ENCODE measurements at regions not wholly inside any gene's neighbourhood (a gene's known extent, or its start where the extent isn't known, plus 50 kb on each side); places are given as distances from the start of the nearest gene placed in this dataset.

GRCh38 chr2:128632501-128632800 is 313.8 kb upstream of the HS6ST1 start:
- DNase-seq (ENCODE audit: low spot score): no peak

DNA sequence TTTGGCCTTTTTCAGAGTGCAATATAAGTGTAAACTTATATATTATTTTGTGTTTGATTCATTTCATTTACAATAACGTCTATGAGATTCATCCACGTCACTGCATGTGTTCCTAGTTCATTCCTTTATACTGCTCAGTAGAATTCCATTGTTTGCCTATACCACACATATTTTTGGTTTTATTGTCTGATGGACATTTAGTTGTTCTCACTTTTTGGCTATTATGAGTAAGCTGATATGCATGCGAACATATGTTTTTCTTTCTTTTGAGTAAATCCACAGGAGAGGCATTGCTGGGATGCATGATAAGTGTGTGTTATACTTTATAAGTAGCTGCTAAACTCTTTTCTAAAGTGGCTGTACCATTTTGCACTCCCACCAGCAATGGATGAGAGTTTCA is 314.8 kb upstream of the HS6ST1 start:
- DNase-seq (ENCODE audit: low spot score): no peak

- no peak for DNase-seq (ENCODE audit: low spot score)
These were observed 316.8 kb upstream of the HS6ST1 start for GRCh38 chr2:128635361-128635900.

DNA sequence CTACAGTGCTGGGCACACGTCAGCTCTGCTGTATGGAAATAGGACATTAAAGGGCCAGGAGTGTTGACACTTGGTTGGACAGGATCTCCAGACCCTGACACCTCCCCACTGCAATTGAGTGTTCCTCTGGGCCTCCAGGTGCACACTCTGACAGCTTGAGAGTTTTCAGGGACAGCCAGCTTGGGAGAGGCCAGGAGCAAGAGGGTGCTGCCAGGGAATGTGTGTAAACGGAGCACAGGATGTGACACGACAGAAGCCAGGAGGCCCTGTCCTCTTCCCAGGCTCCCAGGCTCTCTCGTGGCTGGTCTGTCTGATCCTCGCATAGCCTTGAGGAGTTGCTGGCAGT is 318.1 kb upstream of the HS6ST1 start:
- no peak for DNase-seq (ENCODE audit: low spot score)

- no peak for DNase-seq (ENCODE audit: low spot score)
These were observed 318.9 kb upstream of the HS6ST1 start for GRCh38 chr2:128637481-128638155.

- DNase-seq (ENCODE audit: low spot score): no peak
These were observed 319.9 kb upstream of the HS6ST1 start for GRCh38 chr2:128638341-128639119.

DNA sequence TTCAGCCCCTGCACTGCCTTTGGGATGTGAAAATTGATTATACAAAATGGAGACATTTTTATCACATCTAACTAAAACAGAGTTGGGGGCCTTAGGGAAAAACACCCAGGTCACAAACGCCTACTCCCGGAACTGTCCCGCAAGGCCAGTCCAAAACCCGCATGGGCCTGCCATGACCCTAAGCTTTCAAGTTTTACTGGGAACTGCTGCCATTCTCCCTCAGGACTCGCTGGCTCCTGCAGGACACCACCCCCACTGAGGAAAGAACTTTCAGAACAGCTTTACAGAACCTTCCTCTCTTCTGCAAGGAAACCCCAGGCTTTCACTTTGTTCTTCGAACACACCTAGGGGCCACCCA is 320.4 kb upstream of the HS6ST1 start:
- no peak for DNase-seq (ENCODE audit: low spot score)

- DNase-seq (ENCODE audit: low spot score): no peak
These were observed 321.0 kb upstream of the HS6ST1 start for GRCh38 chr2:128639693-128640092.

DNA sequence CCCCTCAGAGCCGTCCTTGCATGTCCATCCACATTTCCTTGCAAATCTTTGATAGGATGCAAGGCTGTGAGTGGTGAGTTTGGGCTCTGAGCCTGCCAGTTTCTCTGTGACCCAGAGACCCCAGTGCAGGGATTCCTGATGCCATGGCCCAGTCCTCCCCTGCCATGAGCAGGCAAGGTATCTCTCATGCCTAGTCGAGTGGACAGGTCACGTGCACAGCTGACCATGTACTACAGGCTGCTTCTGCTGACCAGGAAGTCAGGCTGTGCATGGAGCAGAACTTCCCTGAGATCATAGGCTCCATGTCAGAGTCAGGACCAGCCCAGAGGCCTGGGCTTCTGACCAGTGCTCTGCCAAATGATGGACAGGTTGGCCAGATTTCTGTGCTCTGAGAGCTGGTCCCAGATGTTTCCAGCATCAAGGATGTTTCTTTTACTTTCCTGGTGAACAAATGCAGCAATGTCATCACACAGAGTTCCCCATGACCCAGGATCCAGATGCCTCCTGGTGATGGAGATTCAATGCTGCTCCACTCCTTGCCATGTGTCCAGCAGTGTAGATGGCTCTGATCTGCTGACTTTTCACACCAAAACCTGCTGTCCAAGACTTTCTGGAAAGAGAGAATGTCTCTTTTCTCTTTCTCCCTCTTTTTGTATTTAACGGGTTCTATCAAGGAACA is 321.6 kb upstream of the HS6ST1 start:
- no peak for DNase-seq (ENCODE audit: low spot score)

GRCh38 chr2:128640845-128641360 is 322.2 kb upstream of the HS6ST1 start:
- DNase-seq (ENCODE audit: low spot score): no peak

- DNase-seq (ENCODE audit: low spot score): no peak
These were observed 322.9 kb upstream of the HS6ST1 start for GRCh38 chr2:128641421-128642080.

- DNase-seq (ENCODE audit: low spot score): no peak
These were observed 323.6 kb upstream of the HS6ST1 start for GRCh38 chr2:128642316-128642715.

GRCh38 chr2:128642821-128643220 is 324.2 kb upstream of the HS6ST1 start:
- DNase-seq (ENCODE audit: low spot score): no peak

- DNase-seq (ENCODE audit: low spot score): no peak
These were observed 324.8 kb upstream of the HS6ST1 start for GRCh38 chr2:128643221-128644065.

DNA sequence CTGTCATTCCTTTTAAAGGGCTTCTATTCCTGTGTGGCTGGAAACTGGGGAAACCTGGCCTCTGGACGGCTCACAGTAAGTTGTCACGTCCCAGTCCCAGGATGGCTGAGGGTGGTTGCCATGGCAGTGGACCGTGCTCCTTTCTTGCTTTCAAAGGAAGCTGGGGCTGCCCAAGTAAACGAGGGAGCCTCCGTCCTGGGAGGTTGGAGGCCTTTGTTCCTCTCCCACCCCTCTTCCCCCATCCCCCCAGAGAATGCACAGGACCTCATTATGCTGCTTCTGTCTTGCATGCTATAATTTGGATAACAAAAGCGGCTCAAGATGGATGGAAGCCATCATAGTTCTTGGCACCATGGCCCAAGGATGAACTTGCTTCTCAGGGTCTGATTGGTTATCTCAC is 325.5 kb upstream of the HS6ST1 start:
- no peak for DNase-seq (ENCODE audit: low spot score)

DNA sequence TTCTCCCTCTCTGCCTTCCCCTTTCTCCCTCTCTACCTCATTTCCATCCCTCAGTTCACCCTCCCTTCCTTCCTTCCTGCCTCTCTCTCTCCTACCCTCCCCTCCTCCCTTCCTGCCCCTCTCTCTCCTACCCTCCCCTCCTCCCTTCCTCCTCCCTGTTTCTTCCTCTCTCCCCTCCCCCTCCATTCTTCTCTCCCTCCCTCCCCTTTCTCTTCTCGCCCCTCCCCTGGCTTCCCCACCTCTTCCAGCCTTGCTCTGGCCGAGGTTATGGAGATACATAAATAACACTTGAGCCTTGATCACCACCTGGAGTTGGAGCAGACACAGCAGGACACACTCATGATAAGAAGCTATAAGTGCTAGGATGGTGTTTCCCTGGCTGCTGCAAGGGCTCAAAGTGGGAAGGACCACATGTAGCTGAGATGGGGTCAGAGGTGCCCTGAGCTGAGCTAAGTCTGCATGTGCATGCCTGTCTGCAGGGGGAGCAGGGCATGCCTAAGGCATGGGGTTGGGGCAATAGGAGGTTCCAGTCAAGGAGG is 326.1 kb upstream of the HS6ST1 start:
- no peak for DNase-seq (ENCODE audit: low spot score)

DNA sequence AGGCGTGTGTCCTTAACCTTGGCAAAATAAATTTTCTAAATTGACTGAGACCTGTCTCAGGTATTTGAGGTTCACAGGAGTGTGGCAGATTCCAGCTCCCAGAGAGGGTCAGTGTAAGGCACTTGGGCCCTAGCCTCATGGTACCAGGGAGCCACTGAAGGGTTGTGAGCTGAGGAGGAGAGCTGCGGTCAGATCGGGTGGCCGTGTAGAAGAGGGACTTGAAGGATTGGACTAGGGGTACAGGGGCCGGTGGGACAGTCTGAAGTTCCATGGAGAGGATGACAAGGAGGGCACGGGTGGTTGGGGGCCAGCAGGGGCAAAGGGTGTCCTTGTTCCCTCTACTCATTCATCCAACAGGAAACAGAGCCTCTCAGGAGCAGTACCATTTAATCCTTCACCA is 327.0 kb upstream of the HS6ST1 start:
- DNase-seq (ENCODE audit: low spot score): no peak

- no peak for DNase-seq (ENCODE audit: low spot score)
These were observed 327.4 kb upstream of the HS6ST1 start for GRCh38 chr2:128646091-128646490.

DNA sequence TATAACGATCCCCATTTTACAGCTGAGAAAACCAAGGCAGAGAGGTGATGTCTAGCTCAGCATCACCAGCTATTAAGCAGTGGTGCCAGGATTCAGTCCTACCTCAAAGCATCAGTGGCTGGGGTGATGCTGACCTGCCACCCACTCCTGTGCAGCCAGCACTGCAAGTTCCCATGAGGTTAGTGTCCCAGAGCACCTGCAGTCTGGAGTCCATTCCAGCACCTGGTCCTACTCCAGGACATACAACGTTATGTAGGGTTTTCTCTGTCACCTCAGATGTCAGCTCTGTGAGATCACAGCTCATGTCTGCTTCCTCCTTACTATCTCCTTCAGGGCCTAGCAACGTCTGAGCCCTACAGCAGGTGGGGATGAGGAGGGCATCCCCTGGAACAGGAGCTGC is 328.0 kb upstream of the HS6ST1 start:
- DNase-seq (ENCODE audit: low spot score): no peak

DNA sequence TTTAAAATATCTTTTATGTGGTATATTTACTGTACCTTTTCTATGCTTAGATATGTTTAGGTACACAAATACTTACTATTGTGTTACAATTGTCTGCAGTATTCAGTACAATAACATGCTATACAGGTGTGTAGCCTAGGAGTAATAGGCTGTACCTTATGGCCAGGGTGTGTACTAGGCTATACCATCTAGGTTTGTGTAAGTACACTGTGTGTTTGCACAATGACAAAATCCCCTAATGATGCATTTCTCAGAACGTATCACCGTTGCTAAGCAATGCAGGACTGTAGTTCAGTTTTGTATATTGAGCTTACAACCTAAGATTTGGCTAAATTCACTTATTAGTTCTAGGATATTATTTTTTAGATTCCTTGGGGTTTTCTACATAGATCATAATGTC is 332.3 kb upstream of the HS6ST1 start:
- DNase-seq (ENCODE audit: low spot score): no peak

- DNase-seq (ENCODE audit: low spot score): no peak
These were observed 335.7 kb upstream of the HS6ST1 start for GRCh38 chr2:128654408-128654807.

All from HuH-7.5 (cell line).